HCT116 (cell line): ENCODE measurements at regions not wholly inside any gene's neighbourhood (a gene's known extent, or its start where the extent isn't known, plus 50 kb on each side); places are given as distances from the start of the nearest gene placed in this dataset.

Experiments
- CEBPB ChIP-seq: IDR thresholded peaks from 2 replicates; pipeline ENCODE4 v1.6.1; 2012; ENCODE audit warnings: low read depth
- EGR1 ChIP-seq: IDR thresholded peaks from 2 replicates; pipeline ENCODE4 v1.6.1; 2012; ENCODE audit warnings: low read depth
- EZH2 ChIP-seq: fragments of 200-600 bp; sonication (generic); IDR thresholded peaks from 2 replicates; pipeline ENCODE4 v1.6.1; 2017; ENCODE audit warnings: antibody characterized with exemption, mixed run types
- EZH2phosphoT487 ChIP-seq: fragments of 200-600 bp; IDR thresholded peaks from 2 replicates; pipeline ENCODE4 v1.6.1; 2018; ENCODE audit warnings: antibody characterized with exemption, borderline replicate concordance
- JUND ChIP-seq: IDR thresholded peaks from 2 replicates; pipeline ENCODE4 v1.6.1; 2012
- POLR2A ChIP-seq: IDR thresholded peaks from 2 replicates; pipeline ENCODE4 v1.7.0; 2011; ENCODE audit warnings: borderline replicate concordance; ENCODE audit not compliant: insufficient read depth, insufficient read length; ENCODE audit errors: extremely low read depth
- POLR2AphosphoS5 ChIP-seq: IDR thresholded peaks from 2 replicates; pipeline ENCODE4 v1.6.1; 2011; ENCODE audit warnings: mild to moderate bottlenecking, low read depth, low read length, moderate library complexity
- RAD21 ChIP-seq: IDR thresholded peaks from 2 replicates; pipeline ENCODE4 v1.6.1; 2012; ENCODE audit warnings: low read depth, mild to moderate bottlenecking
- YY1 ChIP-seq: IDR thresholded peaks from 2 replicates; pipeline ENCODE4 v1.6.1; 2011; ENCODE audit warnings: low read length, low read depth, moderate library complexity, mild to moderate bottlenecking; ENCODE audit not compliant: insufficient replicate concordance; ENCODE audit errors: extremely low read depth
- ZNF274 ChIP-seq: fragments of 200-500 bp; sonication (Bioruptor generic); IDR thresholded peaks from 2 replicates; pipeline ENCODE4 v1.6.1; 2014; ENCODE audit warnings: mild to moderate bottlenecking, low read depth, low read length, inconsistent platforms
- TF ChIP-seq, protein P1 (sequence below), 3 experiments: fragments of 200-600 bp in 1 of 3; sonication (generic) in 1 of 3; IDR thresholded peaks in 2 of 3; conservative IDR thresholded peaks in 1 of 3; 2 replicates each; pipeline ENCODE4 v1.5.1; 2012 to 2017; ENCODE audit warnings: low read depth in 2 of 3, low read length in 2 of 3, antibody characterized with exemption in 1 of 3, borderline replicate concordance in 1 of 3, control low read depth in 1 of 3, mild to moderate bottlenecking in 1 of 3, mixed read lengths in 1 of 3, mixed run types in 1 of 3, moderate library complexity in 1 of 3; ENCODE audit not compliant: insufficient read depth in 1 of 3
- TF ChIP-seq, protein P2 (sequence below): IDR thresholded peaks from 2 replicates; pipeline ENCODE4 v1.6.1; 2012; ENCODE audit warnings: low read depth
- TF ChIP-seq, protein P3 (sequence below): IDR thresholded peaks from 2 replicates; pipeline ENCODE4 v1.6.1; 2012

DNA sequence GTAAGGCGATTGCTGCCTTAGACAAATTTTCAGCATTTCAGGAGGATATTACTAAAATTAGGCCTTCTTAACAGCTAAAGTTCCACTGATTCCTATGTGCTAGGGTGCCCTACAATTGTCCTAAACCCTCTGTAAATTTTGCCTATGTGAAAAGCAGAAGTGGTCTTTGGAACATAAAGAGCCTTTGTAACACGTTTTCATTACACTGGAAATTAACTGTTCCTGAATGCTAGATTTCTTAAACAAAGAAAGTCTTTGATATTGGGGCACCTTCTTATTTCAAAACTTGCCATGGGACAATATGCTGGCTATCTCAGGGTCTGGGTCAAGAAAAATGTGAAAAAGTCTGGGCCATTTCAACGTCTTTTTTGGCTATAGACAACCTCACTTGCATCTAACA, 60.4 kb upstream of the MOCS2 start:
- no peak for TF ChIP-seq ZNF274
- TF ChIP-seq POLR2A = no peak
- TF ChIP-seq, protein P1, sequence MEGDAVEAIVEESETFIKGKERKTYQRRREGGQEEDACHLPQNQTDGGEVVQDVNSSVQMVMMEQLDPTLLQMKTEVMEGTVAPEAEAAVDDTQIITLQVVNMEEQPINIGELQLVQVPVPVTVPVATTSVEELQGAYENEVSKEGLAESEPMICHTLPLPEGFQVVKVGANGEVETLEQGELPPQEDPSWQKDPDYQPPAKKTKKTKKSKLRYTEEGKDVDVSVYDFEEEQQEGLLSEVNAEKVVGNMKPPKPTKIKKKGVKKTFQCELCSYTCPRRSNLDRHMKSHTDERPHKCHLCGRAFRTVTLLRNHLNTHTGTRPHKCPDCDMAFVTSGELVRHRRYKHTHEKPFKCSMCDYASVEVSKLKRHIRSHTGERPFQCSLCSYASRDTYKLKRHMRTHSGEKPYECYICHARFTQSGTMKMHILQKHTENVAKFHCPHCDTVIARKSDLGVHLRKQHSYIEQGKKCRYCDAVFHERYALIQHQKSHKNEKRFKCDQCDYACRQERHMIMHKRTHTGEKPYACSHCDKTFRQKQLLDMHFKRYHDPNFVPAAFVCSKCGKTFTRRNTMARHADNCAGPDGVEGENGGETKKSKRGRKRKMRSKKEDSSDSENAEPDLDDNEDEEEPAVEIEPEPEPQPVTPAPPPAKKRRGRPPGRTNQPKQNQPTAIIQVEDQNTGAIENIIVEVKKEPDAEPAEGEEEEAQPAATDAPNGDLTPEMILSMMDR (IDR thresholded peaks at IDR 0.05 in 2 of 3, conservative IDR thresholded peaks at IDR 0.05 in 1 of 3; ENCODE audit: borderline replicate concordance in 1 of 3, insufficient read depth in 1 of 3, low read depth in 2 of 3, low read length in 2 of 3) = no peak
- TF ChIP-seq EZH2 = no peak
- TF ChIP-seq, protein P2, sequence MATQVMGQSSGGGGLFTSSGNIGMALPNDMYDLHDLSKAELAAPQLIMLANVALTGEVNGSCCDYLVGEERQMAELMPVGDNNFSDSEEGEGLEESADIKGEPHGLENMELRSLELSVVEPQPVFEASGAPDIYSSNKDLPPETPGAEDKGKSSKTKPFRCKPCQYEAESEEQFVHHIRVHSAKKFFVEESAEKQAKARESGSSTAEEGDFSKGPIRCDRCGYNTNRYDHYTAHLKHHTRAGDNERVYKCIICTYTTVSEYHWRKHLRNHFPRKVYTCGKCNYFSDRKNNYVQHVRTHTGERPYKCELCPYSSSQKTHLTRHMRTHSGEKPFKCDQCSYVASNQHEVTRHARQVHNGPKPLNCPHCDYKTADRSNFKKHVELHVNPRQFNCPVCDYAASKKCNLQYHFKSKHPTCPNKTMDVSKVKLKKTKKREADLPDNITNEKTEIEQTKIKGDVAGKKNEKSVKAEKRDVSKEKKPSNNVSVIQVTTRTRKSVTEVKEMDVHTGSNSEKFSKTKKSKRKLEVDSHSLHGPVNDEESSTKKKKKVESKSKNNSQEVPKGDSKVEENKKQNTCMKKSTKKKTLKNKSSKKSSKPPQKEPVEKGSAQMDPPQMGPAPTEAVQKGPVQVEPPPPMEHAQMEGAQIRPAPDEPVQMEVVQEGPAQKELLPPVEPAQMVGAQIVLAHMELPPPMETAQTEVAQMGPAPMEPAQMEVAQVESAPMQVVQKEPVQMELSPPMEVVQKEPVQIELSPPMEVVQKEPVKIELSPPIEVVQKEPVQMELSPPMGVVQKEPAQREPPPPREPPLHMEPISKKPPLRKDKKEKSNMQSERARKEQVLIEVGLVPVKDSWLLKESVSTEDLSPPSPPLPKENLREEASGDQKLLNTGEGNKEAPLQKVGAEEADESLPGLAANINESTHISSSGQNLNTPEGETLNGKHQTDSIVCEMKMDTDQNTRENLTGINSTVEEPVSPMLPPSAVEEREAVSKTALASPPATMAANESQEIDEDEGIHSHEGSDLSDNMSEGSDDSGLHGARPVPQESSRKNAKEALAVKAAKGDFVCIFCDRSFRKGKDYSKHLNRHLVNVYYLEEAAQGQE = no peak
- no peak for TF ChIP-seq CEBPB
- TF ChIP-seq POLR2AphosphoS5 = no peak
- TF ChIP-seq EZH2phosphoT487 = no peak
- TF ChIP-seq JUND = no peak
- TF ChIP-seq YY1 = no peak
- no peak for TF ChIP-seq RAD21
- TF ChIP-seq, protein P3, sequence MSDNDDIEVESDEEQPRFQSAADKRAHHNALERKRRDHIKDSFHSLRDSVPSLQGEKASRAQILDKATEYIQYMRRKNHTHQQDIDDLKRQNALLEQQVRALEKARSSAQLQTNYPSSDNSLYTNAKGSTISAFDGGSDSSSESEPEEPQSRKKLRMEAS = no peak
- no peak for TF ChIP-seq EGR1
